Fibroblast of mammary gland (primary cell): ENCODE measurements at regions not wholly inside any gene's neighbourhood (a gene's known extent, or its start where the extent isn't known, plus 50 kb on each side); places are given as distances from the start of the nearest gene placed in this dataset.
A peak's percentile ranks its signal among the peaks of the same experiment; 100 is the strongest.

Source experiments
- DNase-seq: peaks from one replicate; pipeline ENCODE4 v3.0.0-alpha.2; 2010; ENCODE audit warnings: low read depth
- H3K4me3 ChIP-seq: 2 replicates; pipeline ENCODE4 v1.5.1; 2011; ENCODE audit warnings: low read depth, mild to moderate bottlenecking, low read length, moderate library complexity; ENCODE audit not compliant: control insufficient read depth
- TF ChIP-seq, protein P1 (sequence below): conservative IDR thresholded peaks from 2 replicates; pipeline ENCODE4 v1.5.1; 2011; ENCODE audit warnings: low read depth, low read length, inconsistent platforms; ENCODE audit not compliant: control insufficient read depth, insufficient read depth

DNA sequence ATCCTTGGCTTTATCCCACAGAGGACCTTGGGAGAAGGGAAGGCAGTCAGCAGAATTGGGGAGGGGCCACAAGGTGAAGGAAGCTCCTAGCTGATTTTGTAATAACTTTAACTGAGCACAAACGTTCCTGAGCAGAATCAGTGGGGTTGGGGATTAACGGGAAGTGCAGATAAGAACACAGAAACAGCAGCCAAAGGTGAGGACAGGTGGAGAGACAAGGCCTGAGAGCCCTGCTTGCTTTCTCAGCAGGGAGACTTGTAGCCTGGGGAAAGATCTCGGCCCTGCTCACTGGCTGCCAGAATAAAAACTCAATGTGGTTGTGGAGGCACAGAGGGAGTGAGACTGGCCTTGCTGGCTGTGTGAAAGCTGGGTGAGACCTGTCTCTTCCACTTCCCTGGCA lies 265.2 kb upstream of the FAT3 start:
- H3K4me3 ChIP-seq: no peak overlapping the region
- DNase-seq: no peak
- TF ChIP-seq, protein P1, sequence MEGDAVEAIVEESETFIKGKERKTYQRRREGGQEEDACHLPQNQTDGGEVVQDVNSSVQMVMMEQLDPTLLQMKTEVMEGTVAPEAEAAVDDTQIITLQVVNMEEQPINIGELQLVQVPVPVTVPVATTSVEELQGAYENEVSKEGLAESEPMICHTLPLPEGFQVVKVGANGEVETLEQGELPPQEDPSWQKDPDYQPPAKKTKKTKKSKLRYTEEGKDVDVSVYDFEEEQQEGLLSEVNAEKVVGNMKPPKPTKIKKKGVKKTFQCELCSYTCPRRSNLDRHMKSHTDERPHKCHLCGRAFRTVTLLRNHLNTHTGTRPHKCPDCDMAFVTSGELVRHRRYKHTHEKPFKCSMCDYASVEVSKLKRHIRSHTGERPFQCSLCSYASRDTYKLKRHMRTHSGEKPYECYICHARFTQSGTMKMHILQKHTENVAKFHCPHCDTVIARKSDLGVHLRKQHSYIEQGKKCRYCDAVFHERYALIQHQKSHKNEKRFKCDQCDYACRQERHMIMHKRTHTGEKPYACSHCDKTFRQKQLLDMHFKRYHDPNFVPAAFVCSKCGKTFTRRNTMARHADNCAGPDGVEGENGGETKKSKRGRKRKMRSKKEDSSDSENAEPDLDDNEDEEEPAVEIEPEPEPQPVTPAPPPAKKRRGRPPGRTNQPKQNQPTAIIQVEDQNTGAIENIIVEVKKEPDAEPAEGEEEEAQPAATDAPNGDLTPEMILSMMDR: no peak

DNA sequence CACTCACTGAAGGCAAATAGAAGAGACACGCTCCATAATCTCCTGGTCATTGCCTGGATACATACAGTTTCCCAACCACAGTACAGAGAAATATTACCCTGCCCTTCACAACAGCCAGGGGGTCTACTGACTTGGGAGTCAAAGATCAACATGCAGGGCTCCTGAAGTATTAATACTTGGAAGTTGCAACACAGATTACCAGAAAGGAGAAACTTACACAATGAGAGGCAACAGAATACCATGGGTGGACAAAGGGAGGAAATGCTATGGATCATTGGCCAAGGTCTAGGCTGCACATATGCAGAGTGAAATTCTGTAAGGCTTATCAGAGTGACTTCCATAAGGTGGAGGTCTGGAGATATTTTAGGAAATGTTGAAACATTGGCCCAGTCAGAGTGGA lies 267.9 kb upstream of the FAT3 start:
- no peak for DNase-seq
- H3K4me3 ChIP-seq: no peak overlapping the region
- TF ChIP-seq, protein P1: no peak

DNA sequence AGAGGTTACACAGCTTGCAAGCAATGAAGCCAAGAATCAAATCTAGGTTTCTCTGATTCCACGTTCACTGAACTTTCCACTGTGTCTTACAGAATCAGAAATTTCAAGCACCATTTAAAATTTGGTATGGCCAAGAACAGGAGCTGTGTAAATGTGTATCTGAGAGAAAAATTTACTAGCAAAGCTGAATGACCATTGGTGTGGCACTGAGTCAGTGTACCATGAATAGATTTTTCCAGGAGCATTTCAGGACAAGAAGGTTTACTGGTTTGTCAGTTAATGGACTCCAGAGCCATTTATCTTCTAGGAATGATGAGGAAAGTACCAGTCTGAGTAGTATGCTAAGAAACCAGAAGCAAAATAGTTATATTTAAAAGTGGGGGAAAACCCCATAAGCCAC lies 269.4 kb upstream of the FAT3 start:
- no peak for DNase-seq
- H3K4me3 ChIP-seq: no peak overlapping the region
- TF ChIP-seq, protein P1: no peak

DNA sequence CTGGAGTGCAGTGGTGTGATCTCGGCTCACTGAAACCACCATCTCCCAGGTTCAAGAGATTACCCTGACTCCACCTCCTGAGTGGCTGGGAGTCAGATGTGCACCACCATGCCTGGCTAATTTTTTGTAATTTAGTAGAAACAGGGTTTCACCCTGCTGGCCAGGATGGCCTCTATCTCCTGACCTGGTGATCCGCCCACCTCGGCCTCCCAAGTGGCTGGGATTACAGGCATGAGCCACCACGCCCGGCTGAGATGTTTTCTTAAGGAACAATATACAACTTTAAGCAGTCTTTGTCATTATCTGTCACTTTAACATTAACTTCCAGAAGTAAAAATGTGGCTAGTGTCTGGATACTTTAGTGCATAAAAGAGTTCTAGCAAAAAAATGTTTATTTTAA lies 272.6 kb upstream of the FAT3 start:
- H3K4me3 ChIP-seq: no peak overlapping the region
- DNase-seq: no peak
- TF ChIP-seq, protein P1: no peak

DNA sequence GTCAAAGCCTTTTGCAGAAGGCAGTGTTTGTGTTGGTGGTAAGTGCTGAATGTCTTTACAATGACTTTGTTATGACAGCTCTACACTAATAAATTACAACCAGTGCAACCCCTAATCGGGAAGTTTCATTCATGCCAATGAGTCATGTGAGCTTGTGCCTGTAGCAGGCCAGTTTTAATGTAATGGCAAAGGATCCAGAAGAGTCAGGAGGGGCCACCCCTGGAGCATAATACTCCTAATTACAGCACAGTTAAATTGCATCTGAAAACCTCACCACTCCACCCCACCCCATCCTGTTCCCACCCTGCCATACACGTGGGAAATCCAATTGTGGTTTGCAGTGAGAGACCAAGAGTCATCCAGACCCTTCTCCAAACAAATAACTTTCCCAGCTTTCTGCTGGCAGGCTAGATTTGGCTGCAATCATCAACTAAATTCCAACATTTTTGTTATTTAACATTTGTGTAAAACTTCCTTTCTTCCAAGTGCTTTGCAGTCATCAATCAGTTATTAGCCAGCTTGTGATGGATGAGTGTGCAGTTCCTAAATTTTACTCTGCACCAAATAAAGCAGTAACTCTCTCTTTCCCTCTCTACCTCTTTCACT lies 277.3 kb upstream of the FAT3 start:
- peak; percentile 79 for DNase-seq
- H3K4me3 ChIP-seq: no peak overlapping the region

DNA sequence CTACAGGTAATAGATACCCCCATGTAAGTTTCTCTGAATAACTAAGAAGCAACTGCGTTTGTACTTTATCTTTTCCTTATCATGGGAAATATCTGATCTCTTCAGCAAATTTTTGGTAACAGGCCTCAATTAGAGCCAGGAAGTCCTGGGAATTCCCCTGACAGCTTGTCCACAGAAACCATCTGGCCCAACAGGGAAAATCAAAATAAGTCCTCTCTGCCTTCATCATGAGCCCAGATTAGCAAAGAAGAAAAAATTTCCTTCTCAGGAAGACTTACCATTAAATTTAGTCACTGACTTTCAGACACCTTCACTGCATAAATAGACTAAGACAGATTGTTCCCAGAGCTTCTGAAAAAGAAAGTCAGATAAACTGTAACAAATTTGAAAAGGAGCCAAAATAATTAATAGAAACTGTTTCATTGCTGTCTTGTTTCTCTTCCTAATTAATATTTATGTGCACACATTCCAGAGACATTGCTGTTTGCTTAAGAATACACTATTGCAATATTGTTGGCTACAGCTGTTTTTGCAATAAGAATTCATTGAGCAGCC lies 278.1 kb upstream of the FAT3 start:
- peak; percentile 33 for DNase-seq
- TF ChIP-seq, protein P1: no peak

More for the DNA sequence above, 277.3 kb upstream of the FAT3 start:
- TF ChIP-seq, protein P1: no peak

More for the DNA sequence above, 278.1 kb upstream of the FAT3 start:
- no peak overlapping the region for H3K4me3 ChIP-seq
